NCI-H2081 (cell line): ENCODE measurements at regions not wholly inside any gene's neighbourhood (a gene's known extent, or its start where the extent isn't known, plus 50 kb on each side); places are given as distances from the start of the nearest gene placed in this dataset.
"Not testable (repeated sequence)": the region's sequence is repeated elsewhere in the genome, so short reads cannot be mapped to it uniquely, and the experiment has no call there.

ENCODE experiments used
- DNase-seq, 2 experiments: peaks; one replicate each; lab custom pipeline; 2025; lab: John Stamatoyannopoulos, UW

GRCh38 chr10:52368725-52369124 is 54.6 kb downstream of the DKK1 start:
- DNase-seq = no peak

DNA sequence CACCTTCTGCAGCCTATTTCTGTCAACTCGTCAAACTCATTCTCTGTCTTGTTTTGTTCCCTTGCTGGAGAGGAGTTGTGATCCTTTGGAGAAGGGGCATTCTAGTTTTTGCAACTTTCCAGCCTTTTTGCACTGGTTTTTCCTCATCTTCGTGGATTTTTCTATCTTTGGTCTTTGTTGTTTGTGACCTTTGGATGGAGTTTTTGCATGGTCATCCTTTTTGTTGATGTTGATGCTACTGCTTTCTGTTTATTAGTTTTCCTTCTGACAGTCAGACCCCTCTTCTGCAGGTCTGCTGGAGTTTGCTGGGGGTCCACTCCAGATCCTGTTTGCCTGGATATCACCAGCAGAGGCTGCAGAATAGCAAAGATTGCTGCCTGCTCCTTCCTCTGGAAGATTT is 60.1 kb downstream of the DKK1 start:
- not testable (repeated sequence) for DNase-seq

GRCh38 chr10:52376694-52377354 is 62.7 kb downstream of the DKK1 start:
- DNase-seq = no peak

DNA sequence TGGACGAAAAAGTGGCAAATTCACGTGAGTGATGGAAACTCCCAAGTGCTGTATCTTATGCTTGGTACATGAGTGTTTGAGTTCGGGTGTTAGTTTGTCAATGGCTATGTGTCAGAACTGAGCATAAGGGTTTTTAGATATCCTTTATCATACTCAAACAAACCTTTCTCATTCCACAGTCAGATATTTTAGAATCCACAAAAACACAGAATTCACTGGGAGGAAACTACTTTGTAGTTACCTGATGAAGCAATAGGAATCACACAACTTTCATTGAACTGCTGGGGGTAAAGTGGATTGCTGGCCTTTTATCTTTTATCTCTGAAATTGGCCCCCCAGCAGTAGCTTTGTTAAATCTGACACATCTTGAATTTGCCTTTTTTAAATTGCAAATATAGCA is 64.0 kb downstream of the DKK1 start:
- no peak for DNase-seq

- DNase-seq = no peak
These were observed 65.2 kb downstream of the DKK1 start for GRCh38 chr10:52379287-52379686.

GRCh38 chr10:52383088-52383487 is 69.0 kb downstream of the DKK1 start:
- DNase-seq = no peak

DNA sequence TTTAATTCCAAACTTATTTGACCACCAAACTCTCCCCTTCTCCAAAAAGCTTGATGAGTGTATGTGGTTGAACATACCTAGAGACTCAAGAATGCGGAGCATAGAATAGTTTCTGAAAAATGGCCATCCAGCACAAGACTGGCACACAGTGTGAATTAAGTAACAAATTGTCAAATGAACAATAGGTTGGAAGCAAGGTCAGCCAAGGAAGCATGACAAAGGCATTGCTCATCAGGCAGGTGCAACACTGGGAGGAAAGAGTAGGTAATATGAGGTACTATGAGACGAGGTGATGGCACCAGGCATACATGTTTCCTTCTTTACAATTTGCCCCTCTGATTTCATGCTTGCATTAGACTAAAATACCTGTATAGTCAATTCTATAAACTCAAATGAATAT is 73.7 kb downstream of the DKK1 start:
- no peak for DNase-seq

DNA sequence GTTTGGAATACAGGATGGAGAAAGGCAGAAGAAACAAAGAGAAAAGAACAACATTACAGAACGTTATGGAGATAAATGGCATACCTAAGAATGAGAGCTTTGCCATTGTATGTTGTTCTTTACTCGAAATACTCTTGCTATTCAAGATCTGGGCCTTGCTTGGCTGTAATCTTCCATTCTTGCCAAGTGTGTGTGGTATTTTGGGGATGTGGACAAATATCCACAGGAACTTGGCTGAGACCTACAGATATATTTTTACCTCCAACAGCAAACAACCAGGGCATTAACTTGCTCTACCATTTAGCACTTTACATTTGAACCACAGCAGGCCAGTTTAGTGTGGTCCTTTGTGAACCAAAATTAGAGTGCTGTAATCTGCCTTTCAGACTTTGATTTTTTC is 76.3 kb downstream of the DKK1 start:
- no peak for DNase-seq

DNA sequence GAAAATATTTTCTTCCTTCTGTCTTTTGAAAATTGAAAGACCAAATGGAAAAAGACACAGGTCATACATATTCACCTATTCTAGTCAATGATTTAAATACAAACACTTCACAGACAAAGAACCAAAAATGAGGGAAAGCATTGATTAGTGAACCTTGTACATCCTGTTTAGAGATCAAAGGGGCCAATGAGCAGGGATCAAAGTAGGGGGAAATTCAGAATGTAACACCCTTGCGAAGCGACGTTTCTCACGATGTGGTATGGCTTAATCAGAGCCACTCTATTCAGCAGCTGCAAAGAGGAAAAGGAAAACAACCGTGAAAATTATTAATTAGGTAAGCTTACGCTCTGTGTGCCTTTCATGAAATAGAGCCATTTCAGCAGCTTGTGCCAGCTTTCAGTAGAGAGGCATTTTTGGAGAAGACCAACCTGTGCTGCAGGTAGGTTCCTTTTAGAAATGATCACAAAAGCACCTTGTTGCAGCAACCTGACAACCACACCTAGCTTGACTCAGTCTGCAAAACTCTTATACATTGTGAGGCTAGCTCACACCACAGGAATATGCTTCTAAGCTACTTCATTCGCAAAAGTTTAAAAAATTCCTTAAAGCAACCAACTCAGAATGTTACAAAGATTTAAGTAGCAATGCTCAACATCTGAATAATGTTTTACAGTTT is 78.0 kb downstream of the DKK1 start:
- no peak for DNase-seq

DNA sequence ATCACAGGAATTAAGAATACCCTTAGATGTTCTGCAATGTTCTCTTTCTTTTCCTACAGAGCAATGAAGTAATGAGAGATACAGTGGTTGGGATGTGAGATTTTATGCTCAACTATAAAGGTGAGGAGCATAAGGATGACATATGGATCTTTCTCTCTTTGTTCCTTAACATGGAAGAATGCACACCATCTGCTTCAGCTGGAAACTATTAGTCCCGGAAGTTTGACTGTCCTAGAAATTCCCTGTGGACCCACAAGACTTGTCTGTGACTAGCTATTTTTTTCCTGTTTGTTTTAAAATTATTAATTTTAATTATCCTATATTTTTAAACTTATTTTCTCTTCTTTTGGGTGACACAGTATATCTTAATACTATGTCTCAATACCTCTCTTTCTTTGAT is 80.2 kb downstream of the DKK1 start:
- no peak for DNase-seq

DNA sequence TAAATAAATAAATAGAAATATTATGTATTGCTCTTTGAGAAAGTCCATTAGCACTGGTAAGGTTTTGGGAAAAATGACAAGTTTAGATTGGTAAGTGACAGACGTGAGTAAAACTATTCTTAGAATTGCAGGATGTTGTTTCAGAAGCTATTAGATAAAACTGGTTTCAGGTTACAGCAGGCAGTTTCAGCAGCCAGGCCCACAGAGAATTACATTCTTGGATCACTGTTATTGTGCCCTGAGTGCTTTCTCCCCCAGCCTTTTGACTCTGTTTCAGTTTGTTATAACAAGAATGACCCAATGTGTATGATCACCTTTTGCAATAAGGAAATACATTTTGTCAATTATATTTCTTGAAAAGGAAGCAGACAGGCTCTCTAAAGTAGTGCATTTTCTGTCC is 86.5 kb downstream of the DKK1 start:
- DNase-seq = no peak

DNA sequence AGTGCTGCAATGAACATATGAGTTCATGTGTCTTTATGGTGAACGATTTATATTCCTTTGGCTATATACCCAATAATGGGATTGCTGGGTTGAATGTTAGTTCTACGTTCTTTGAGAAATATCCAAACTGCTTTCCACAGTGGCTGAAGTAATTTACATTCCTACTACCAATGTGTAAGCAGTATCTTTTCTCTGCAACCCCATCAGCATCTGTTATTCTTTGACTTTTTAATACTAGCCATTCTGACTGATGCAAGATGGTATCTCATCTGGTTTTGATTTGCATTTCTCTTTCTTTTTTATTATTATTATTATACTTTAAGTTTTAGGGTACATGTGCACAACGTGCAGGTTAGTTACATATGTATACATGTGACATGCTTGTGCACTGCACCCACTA is 89.7 kb downstream of the DKK1 start:
- DNase-seq = not testable (repeated sequence)

- DNase-seq = no peak
These were observed 95.1 kb downstream of the DKK1 start for GRCh38 chr10:52409195-52409594.

- DNase-seq = no peak
These were observed 95.8 kb downstream of the DKK1 start for GRCh38 chr10:52409928-52410327.

- DNase-seq = no peak
These were observed 96.8 kb downstream of the DKK1 start for GRCh38 chr10:52410916-52411315.

DNA sequence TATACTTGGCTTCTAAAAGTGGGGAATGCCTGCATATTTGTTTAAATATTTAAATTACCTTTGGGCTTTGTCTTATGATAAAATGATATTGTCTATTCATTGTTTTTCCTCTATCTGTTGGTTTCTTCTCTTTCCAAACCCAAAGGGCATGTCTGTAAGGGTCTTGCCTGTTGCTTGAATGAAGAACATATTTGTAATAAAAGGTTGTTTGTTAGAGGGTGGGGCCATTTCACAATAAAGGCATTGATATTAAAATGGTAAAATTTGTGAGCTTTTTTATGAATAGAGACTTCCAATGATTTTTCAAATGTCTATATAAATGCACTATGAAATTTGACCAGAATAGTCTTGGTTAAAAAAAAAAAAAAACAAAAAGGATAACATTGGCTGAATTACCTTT is 105.2 kb downstream of the DKK1 start:
- no peak for DNase-seq

DNA sequence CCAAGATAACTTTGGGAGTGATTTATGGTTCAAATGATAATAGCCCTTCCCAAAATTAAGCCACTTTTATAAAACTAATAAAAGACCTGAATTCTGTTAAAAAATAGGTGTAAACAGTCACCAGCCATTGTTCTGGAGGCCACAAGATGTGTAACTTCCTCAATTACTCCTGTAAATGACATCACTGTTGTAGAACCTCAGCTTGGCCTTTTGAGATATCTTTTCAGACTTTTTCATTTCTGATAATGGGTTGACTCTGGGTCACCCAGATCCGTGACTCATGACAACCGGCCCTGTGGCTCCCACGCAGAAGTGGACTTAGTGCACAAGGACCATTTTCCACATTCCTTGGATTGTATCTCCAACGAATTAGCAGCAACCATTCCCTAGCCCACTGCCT is 106.6 kb downstream of the DKK1 start:
- DNase-seq = no peak

DNA sequence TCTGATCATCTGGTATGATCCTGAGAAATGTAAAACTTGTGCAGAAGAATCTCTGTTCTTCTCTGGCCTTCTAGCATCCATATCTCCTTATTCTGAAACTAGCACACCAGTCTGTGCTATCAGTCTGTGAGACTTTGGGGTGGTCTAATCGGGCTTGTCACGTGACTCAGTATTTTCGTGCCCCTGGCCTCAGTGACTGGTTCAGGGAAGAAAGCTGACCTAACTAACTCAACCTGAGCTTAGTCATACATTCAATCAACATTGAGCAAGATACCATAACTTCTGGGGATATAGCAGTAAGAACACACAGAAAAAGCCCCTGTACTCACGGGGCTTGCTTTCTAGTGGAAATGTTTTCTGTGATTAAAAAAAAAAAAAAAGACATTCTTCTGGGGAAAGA is 109.3 kb downstream of the DKK1 start:
- DNase-seq = no peak

DNA sequence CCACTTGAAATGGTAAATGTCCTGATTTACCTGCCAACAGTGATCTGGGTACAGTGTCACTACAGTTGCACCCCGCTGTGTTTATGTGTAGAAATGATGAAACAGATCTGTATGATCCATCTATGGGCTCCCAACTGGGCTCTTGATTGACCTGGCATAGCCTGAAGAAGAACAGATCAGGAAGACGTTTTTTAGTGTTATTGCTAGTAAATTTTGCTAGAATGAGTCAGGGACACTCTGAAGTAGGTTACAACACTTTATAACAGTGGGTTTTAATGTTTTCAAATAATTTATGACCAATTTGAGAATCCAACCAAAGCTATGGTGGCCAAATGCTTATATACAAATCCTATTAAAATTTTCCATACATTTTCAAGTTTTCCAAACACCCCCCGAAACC is 110.3 kb downstream of the DKK1 start:
- DNase-seq = no peak

DNA sequence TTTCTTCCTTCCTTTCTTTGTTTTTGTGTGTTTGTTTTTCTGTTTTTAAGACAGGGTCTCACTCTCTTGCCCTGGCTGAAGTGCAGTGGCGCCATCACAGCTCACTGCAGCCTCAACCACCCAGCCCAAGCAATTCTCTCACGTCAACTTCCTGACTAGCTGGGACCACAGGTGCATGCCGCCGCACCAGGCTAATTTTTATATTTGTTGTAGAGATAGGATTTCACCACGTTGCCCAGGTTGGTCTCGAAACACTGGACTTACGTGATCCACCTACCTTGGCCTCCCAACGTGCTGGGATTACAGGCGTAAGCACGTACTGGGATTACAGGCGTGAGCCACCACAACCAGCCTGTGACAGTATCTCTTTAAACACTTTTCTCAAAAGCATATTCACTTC is 120.7 kb downstream of the DKK1 start:
- DNase-seq = no peak

- DNase-seq = no peak
These were observed 122.6 kb downstream of the DKK1 start for GRCh38 chr10:52436664-52437063.

- no peak for DNase-seq
These were observed 123.1 kb downstream of the DKK1 start for GRCh38 chr10:52437205-52437646.

DNA sequence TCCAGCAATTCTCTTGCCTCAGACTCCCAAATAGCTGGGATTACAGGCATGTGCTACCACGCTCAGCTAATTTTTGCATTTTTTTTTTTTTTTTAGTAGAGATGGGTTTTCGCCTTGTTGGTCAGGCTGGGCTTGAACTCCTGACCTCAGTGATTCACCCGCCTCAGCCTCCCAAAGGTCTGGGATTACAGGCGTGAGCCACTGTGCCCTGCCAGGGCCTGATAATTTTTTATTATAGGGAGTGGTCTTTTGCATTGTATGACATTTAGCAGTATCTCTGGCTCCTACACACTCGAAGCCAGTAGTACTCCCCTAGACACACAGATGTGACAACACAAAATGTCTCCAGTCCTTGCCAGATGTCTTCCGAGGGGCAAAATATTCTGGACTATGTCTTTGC is 124.0 kb downstream of the DKK1 start:
- DNase-seq = no peak
